H1 (cell line): ENCODE measurements at regions not wholly inside any gene's neighbourhood (a gene's known extent, or its start where the extent isn't known, plus 50 kb on each side); places are given as distances from the start of the nearest gene placed in this dataset.
"Not testable (repeated sequence)": the region's sequence is repeated elsewhere in the genome, so short reads cannot be mapped to it uniquely, and the experiment has no call there.

Experiments
- CTCF ChIA-PET: fragments of 300-600 bp; sonication (Branson Sonifier 250); formaldehyde crosslinking; loops from one replicate; lab custom pipeline; 2021; ENCODE audit not compliant: partially characterized antibody; lab: Charles Lee
- POLR2A ChIA-PET: fragments of 300-600 bp; sonication (Branson Sonifier 250); formaldehyde crosslinking; loops from one replicate; lab custom pipeline; 2021; ENCODE audit warnings: inconsistent platforms; ENCODE audit not compliant: partially characterized antibody; lab: Charles Lee
- DNase-seq, 2 experiments: peaks; one replicate each; pipeline versions ENCODE4 v3.0.0 to v3.0.0-alpha.2; 2010 to 2022; ENCODE audit warnings: low spot score in 2 of 2, low read depth in 1 of 2, mixed read lengths in 1 of 2
- FAIRE-seq: peaks from 2 replicates; lab custom pipeline; 2011; peaks lifted over from hg19 to GRCh38; lab: Jason Lieb, UNC
- H2AFZ ChIP-seq: 2 replicates; pipeline ENCODE4 v1.8.1; 2012; ENCODE audit warnings: low read length, inconsistent platforms
- H2AK5ac ChIP-seq: 2 replicates; pipeline ENCODE4 v1.6.1; 2013; ENCODE audit warnings: low read depth, low read length
- H2BK120ac ChIP-seq: replicated peaks from 2 replicates; pipeline ENCODE3; 2013; ENCODE audit warnings: low read depth, low read length, inconsistent platforms
- H2BK12ac ChIP-seq: 2 replicates; pipeline ENCODE4 v1.6.1; 2013; ENCODE audit warnings: low read depth, low read length
- H2BK15ac ChIP-seq: 2 replicates; pipeline ENCODE4 v1.6.1; 2013; ENCODE audit warnings: low read length
- H2BK20ac ChIP-seq: 2 replicates; pipeline ENCODE4 v1.6.1; 2013; ENCODE audit warnings: low read length
- H2BK5ac ChIP-seq: 2 replicates; pipeline ENCODE4 v1.6.1; 2013; ENCODE audit warnings: low read depth, low read length
- H3K14ac ChIP-seq: 2 replicates; pipeline ENCODE4 v1.6.1; 2013; ENCODE audit warnings: inconsistent platforms; ENCODE audit not compliant: insufficient read length
- H3K18ac ChIP-seq: 2 replicates; pipeline ENCODE4 v1.6.1; 2013; ENCODE audit warnings: low read length; ENCODE audit errors: extremely low read depth
- H3K23ac ChIP-seq: 2 replicates; pipeline ENCODE4 v1.6.1; 2013; ENCODE audit warnings: inconsistent platforms; ENCODE audit not compliant: insufficient read length
- H3K23me2 ChIP-seq: 2 replicates; pipeline ENCODE4 v1.6.1; 2013; ENCODE audit warnings: low read depth, low read length
- H3K27ac ChIP-seq: 2 replicates; pipeline ENCODE4 v1.6.1; 2011; ENCODE audit warnings: low read depth, low read length, inconsistent platforms
- H3K27me3 ChIP-seq, 4 experiments: replicated peaks in 1 of 4; 1 replicate in 1 of 4; 2 replicates in 3 of 4; pipeline versions ENCODE4 v1.6.1 to v1.8.1; 2011 to 2013; ENCODE audit warnings: low read length in 3 of 4, mild to moderate bottlenecking in 3 of 4, inconsistent platforms in 2 of 4, mixed read lengths in 2 of 4, moderate library complexity in 1 of 4; ENCODE audit not compliant: control insufficient read depth in 3 of 4, insufficient read depth in 3 of 4; ENCODE audit errors: extremely low read depth in 1 of 4
- H3K36me3 ChIP-seq, 4 experiments: 2 replicates each; pipeline versions ENCODE4 v1.6.1 to v1.8.1; 2011 to 2013; ENCODE audit warnings: mild to moderate bottlenecking in 4 of 4, low read length in 3 of 4, moderate library complexity in 2 of 4, control low read depth in 1 of 4, inconsistent platforms in 1 of 4; ENCODE audit not compliant: insufficient read depth in 4 of 4, control insufficient read depth in 2 of 4
- H3K4ac ChIP-seq: replicated peaks from 2 replicates; pipeline ENCODE3; 2013; ENCODE audit warnings: low read length, low read depth, mixed read lengths, inconsistent platforms; ENCODE audit not compliant: insufficient read length
- H3K4me1 ChIP-seq, 4 experiments: replicated peaks in 1 of 4; 1 replicate in 1 of 4; 2 replicates in 3 of 4; pipeline versions ENCODE4 v1.6.1 to v1.8.1; 2011 to 2013; ENCODE audit warnings: low read length in 3 of 4, inconsistent platforms in 2 of 4, mixed read lengths in 1 of 4; ENCODE audit not compliant: insufficient read depth in 4 of 4, control insufficient read depth in 3 of 4
- H3K4me2 ChIP-seq, 2 experiments: 2 replicates each; pipeline versions ENCODE4 v1.6.1 to v1.8.1; 2011 to 2013; ENCODE audit warnings: low read depth in 2 of 2, low read length in 2 of 2, control low read depth in 1 of 2, inconsistent platforms in 1 of 2, mild to moderate bottlenecking in 1 of 2; ENCODE audit not compliant: insufficient read depth in 1 of 2
- H3K4me3 ChIP-seq, 4 experiments: fragments of 200-600, 300-600 bp in 1 of 4; sonication (generic), shearing (Covaris generic), sonication (Bioruptor Twin) in 1 of 4; 2 replicates each; pipeline versions ENCODE4 v1.5.1 to v1.8.1; 2011 to 2016; ENCODE audit warnings: low read length in 4 of 4, low read depth in 3 of 4, control low read depth in 2 of 4, inconsistent platforms in 2 of 4, mild to moderate bottlenecking in 2 of 4, mixed read lengths in 1 of 4, moderate library complexity in 1 of 4; ENCODE audit not compliant: insufficient read depth in 2 of 4; ENCODE audit errors: extremely low read depth in 1 of 4
- H3K56ac ChIP-seq: replicated peaks from 2 replicates; pipeline ENCODE3; 2013; ENCODE audit warnings: low read depth, mild to moderate bottlenecking, mixed read lengths, low read length, inconsistent platforms; ENCODE audit not compliant: insufficient read length
- H3K79me1 ChIP-seq: 2 replicates; pipeline ENCODE4 v1.6.1; 2013; ENCODE audit warnings: low read depth, low read length, control low read depth
- H3K79me2 ChIP-seq, 2 experiments: 2 replicates each; pipeline versions ENCODE4 v1.6.1 to v1.8.1; 2012 to 2013; ENCODE audit warnings: low read length in 2 of 2, mild to moderate bottlenecking in 2 of 2, inconsistent platforms in 1 of 2; ENCODE audit not compliant: insufficient read depth in 2 of 2, control insufficient read depth in 1 of 2
- H3K9ac ChIP-seq, 4 experiments: replicated peaks in 1 of 4; 1 replicate in 1 of 4; 2 replicates in 3 of 4; pipeline versions ENCODE4 v1.6.1 to v1.8.1; 2011 to 2013; ENCODE audit warnings: low read depth in 3 of 4, low read length in 3 of 4, control low read depth in 2 of 4, mild to moderate bottlenecking in 2 of 4, moderate library complexity in 2 of 4, inconsistent platforms in 1 of 4; ENCODE audit errors: extremely low read depth in 1 of 4
- H3K9me3 ChIP-seq, 2 experiments: 2 replicates each; pipeline versions ENCODE4 v1.6.1 to v1.8.1; 2012 to 2013; ENCODE audit warnings: mild to moderate bottlenecking in 2 of 2, moderate library complexity in 2 of 2, control low read depth in 1 of 2, inconsistent platforms in 1 of 2, low read depth in 1 of 2, low read length in 1 of 2, mixed read lengths in 1 of 2; ENCODE audit not compliant: insufficient read depth in 2 of 2
- H4K20me1 ChIP-seq, 2 experiments: replicated peaks in 1 of 2; 2 replicates each; pipeline versions ENCODE3 to v1.8.1; 2011 to 2013; ENCODE audit warnings: inconsistent platforms in 2 of 2, low read length in 2 of 2, mild to moderate bottlenecking in 1 of 2; ENCODE audit not compliant: insufficient read depth in 2 of 2, control insufficient read depth in 1 of 2
- H4K5ac ChIP-seq: 2 replicates; pipeline ENCODE4 v1.6.1; 2013; ENCODE audit warnings: low read length, low read depth, mixed read lengths, inconsistent platforms; ENCODE audit not compliant: insufficient read length
- H4K8ac ChIP-seq: 2 replicates; pipeline ENCODE4 v1.8.0; 2013; ENCODE audit warnings: mild to moderate bottlenecking, moderate library complexity, low read length, inconsistent platforms; ENCODE audit not compliant: insufficient read depth; ENCODE audit errors: extremely low read depth
- H4K91ac ChIP-seq: replicated peaks from 2 replicates; pipeline ENCODE3; 2013; ENCODE audit warnings: low read length, mixed read lengths, inconsistent platforms; ENCODE audit not compliant: insufficient read length
- WGBS, 2 experiments: shearing (Covaris generic) in 1 of 2; methylation state at CpG; one replicate each; pipeline versions ENCODE4 v1.1.6 to v1.1.7; 2013 to 2015; ENCODE audit warnings: low lambda C conversion rate in 2 of 2, mixed read lengths in 2 of 2, inconsistent platforms in 1 of 2, low coverage in 1 of 2, missing lambda C conversion rate in 1 of 2; ENCODE audit not compliant: insufficient replicate concordance in 2 of 2, insufficient coverage in 1 of 2, insufficient read length in 1 of 2; ENCODE audit errors: extremely low coverage in 1 of 2, missing lambda C conversion rate in 1 of 2; 5-methylcytosine and 5-hydroxymethylcytosine counted together

DNA sequence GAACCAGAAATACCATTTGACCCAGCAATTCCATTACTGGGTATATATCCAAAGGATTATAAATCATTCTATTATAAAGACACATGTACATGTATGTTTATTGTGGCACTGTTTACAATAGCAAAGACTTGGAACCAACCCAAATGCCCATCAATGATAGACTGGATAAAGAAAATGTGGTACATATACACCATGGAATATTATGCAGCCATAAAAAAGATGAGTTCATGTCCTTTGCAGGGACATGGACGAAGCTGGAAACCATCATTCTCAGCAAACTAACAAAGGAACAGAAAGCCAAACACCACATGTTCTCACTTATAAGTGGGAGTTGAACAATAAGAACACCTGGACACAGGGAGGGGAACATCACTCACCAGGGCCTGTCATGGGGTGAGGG lies 183.1 kb upstream of the AGTR2 start:
- DNase-seq, H3K18ac ChIP-seq, H3K79me2 ChIP-seq, H3K79me1 ChIP-seq, H4K8ac ChIP-seq, H3K9ac ChIP-seq, H2BK120ac ChIP-seq, H3K9me3 ChIP-seq, H3K14ac ChIP-seq, H3K56ac ChIP-seq, H2BK15ac ChIP-seq, H2BK20ac ChIP-seq, H4K91ac ChIP-seq, H2BK5ac ChIP-seq, H3K4me2 ChIP-seq, H2AFZ ChIP-seq, H4K5ac ChIP-seq, H4K20me1 ChIP-seq, H3K27ac ChIP-seq, H2AK5ac ChIP-seq, H3K27me3 ChIP-seq, H3K4me3 ChIP-seq, POLR2A ChIA-PET, H3K23ac ChIP-seq, FAIRE-seq, H3K4ac ChIP-seq, H3K36me3 ChIP-seq, H3K23me2 ChIP-seq, H2BK12ac ChIP-seq, H3K4me1 ChIP-seq: not testable (repeated sequence)
- CTCF ChIA-PET = interaction anchor here (2.0 to 2.6 kb wide), 2 partner anchors 28 to 210 kb away, joined by 10 to 12 read pairs; no protein-coding TSS in a partner anchor
- no CpG with 5 or more reads among the region's 1 CpG for WGBS, 2 experiments
